Tibial nerve (tissue), 3 donors: ENCODE measurements at regions not wholly inside any gene's neighbourhood (a gene's known extent, or its start where the extent isn't known, plus 50 kb on each side); places are given as distances from the start of the nearest gene placed in this dataset.

ENCODE experiments used
- POLR2A ChIP-seq, 2 donors: fragments of 450-650 bp; IDR thresholded peaks; one replicate each; pipeline ENCODE4 v1.6.1; 2017; ENCODE audit warnings: antibody characterized with exemption in 2 of 2, mild to moderate bottlenecking in 2 of 2, moderate library complexity in 2 of 2
- TF ChIP-seq, protein P1 (sequence below), 5 experiments: fragments of 200-600 bp in 3 of 5; fragments of 450-650 bp in 2 of 5; sonication (generic) in 3 of 5; IDR thresholded peaks; one replicate each; pipeline ENCODE4 v1.5.1; 2016 to 2019; ENCODE audit warnings: antibody characterized with exemption in 5 of 5, mild to moderate bottlenecking in 3 of 5, moderate library complexity in 2 of 5

DNA sequence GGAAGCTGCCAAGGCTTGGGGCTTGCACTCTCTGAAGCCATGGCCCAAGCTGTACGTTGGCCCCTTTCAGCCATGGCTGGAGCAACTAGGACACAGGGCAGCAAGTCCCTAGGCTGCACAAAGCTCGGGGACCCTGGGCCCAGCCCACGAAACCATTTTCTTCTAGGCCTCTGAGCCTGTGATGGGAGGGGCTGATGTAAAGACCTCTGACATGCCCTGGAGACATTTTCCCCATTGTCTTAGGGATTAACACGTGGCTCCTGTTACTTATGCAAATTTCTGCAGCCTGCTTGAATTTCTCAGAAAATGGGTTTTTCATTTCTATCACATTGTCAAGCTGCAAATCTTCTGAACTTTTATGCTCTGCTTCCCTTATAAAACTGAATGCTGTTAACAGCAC, 83.0 kb upstream of the DAP start:
- TF ChIP-seq, protein P1, sequence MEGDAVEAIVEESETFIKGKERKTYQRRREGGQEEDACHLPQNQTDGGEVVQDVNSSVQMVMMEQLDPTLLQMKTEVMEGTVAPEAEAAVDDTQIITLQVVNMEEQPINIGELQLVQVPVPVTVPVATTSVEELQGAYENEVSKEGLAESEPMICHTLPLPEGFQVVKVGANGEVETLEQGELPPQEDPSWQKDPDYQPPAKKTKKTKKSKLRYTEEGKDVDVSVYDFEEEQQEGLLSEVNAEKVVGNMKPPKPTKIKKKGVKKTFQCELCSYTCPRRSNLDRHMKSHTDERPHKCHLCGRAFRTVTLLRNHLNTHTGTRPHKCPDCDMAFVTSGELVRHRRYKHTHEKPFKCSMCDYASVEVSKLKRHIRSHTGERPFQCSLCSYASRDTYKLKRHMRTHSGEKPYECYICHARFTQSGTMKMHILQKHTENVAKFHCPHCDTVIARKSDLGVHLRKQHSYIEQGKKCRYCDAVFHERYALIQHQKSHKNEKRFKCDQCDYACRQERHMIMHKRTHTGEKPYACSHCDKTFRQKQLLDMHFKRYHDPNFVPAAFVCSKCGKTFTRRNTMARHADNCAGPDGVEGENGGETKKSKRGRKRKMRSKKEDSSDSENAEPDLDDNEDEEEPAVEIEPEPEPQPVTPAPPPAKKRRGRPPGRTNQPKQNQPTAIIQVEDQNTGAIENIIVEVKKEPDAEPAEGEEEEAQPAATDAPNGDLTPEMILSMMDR (IDR thresholded peaks at IDR 0.05): no peak
- TF ChIP-seq POLR2A (IDR thresholded peaks at IDR 0.05): no peak
